Activated CD8-positive, alpha-beta T cell treated with anti-CD3 and anti-CD28 coated beads for 36 hours (primary cell): ENCODE measurements at regions not wholly inside any gene's neighbourhood (a gene's known extent, or its start where the extent isn't known, plus 50 kb on each side); places are given as distances from the start of the nearest gene placed in this dataset.

Experiments
- ATAC-seq: fragments of 200-7000 bp; cut with Tn5 transposase; one replicate; pipeline ENCODE4 v1.10.0; 2021; ENCODE audit warnings: mild to moderate bottlenecking, moderate library complexity
- CTCF ChIA-PET: fragments of 350-600 bp; sonication (Branson Sonifier 250); formaldehyde crosslinking; loops from one replicate; lab custom pipeline; 2021; ENCODE audit warnings: antibody characterized with exemption; lab: Charles Lee
- POLR2A ChIA-PET: fragments of 350-600 bp; sonication (Branson Sonifier 250); formaldehyde crosslinking; loops from one replicate; lab custom pipeline; 2021; ENCODE audit warnings: antibody characterized with exemption; lab: Charles Lee
- DNase-seq: peaks from one replicate; pipeline ENCODE4 v3.0.0-alpha.2; 2020
- H3K27ac Mint-ChIP-seq: one replicate; pipeline ENCODE4 v1.8.0; 2021; ENCODE audit warnings: mild to moderate bottlenecking, mixed read lengths
- H3K27me3 Mint-ChIP-seq: one replicate; pipeline ENCODE4 v1.8.0; 2021; ENCODE audit warnings: mixed read lengths
- H3K36me3 Mint-ChIP-seq: one replicate; pipeline ENCODE4 v1.8.0; 2021; ENCODE audit warnings: low read depth, mixed read lengths
- H3K4me1 Mint-ChIP-seq: one replicate; pipeline ENCODE4 v1.8.0; 2021; ENCODE audit warnings: low read depth, mixed read lengths
- H3K4me3 Mint-ChIP-seq: one replicate; pipeline ENCODE4 v1.8.0; 2021; ENCODE audit warnings: mild to moderate bottlenecking, moderate library complexity, mixed read lengths
- H3K9me3 Mint-ChIP-seq: one replicate; pipeline ENCODE4 v1.8.0; 2021; ENCODE audit warnings: mixed read lengths
- CTCF ChIP-seq: fragments of 200-600 bp; IDR thresholded peaks from one replicate; pipeline ENCODE4 v1.8.0; 2022; ENCODE audit warnings: antibody characterized with exemption, mild to moderate bottlenecking
- intact Hi-C: fragments of 100-400 bp; cut with micrococcal nuclease; formaldehyde crosslinking; loops from one replicate; pipeline ENCODE4 v1.10.0; 2022

- CTCF ChIA-PET, result interaction anchor here (0.7 kb wide), 1 partner anchor 1043 kb away, joined by 3 read pairs; no protein-coding TSS in a partner anchor
- TF ChIP-seq CTCF, result no peak
- DNase-seq, result no peak
- intact Hi-C loops, result no loop called here
- Mint-ChIP-seq H3K4me1 (no peaks in the 10 kb centered on the region), H3K9me3 (no peaks in the 10 kb centered on the region), H3K27ac (no peak overlapping the region), H3K4me3 (no peak overlapping the region), H3K36me3 (no peaks in the 10 kb centered on the region), H3K27me3 (peaks cover 3% of the 10 kb centered on the region)
- POLR2A ChIA-PET, result no interaction called here
- ATAC-seq, result no peak
These were observed 149.9 kb upstream of the RASGRP1 start for GRCh38 chr15:38714309-38715072.

GRCh38 chr15:38720893-38721567 is 156.4 kb upstream of the RASGRP1 start:
- H3K9me3 Mint-ChIP-seq, result no peaks in the 10 kb centered on the region
- no peak overlapping the region for H3K4me3 Mint-ChIP-seq
- H3K27me3 Mint-ChIP-seq, result no peaks in the 10 kb centered on the region
- ATAC-seq (no peak), DNase-seq (no peak)
- ChIA-PET CTCF (interaction anchor here (1.1 kb wide), 2 partner anchors 13 to 21 kb away, joined by 3 to 4 read pairs; no protein-coding TSS in a partner anchor), POLR2A (interaction anchor here (0.6 kb wide), 1 partner anchor 661 kb away, joined by 3 read pairs; no protein-coding TSS in a partner anchor)
- H3K4me1 Mint-ChIP-seq, result no peaks in the 10 kb centered on the region
- H3K27ac Mint-ChIP-seq, result no peak overlapping the region
- H3K36me3 Mint-ChIP-seq, result no peaks in the 10 kb centered on the region
- no peak for TF ChIP-seq CTCF
- intact Hi-C loops, result no loop called here

GRCh38 chr15:38721568-38721945 is 156.9 kb upstream of the RASGRP1 start:
- no peak for TF ChIP-seq CTCF
- no peak for DNase-seq
- no peaks in the 10 kb centered on the region for H3K27me3 Mint-ChIP-seq
- H3K9me3 Mint-ChIP-seq, result no peaks in the 10 kb centered on the region
- ChIA-PET CTCF (no interaction called here), POLR2A (no interaction called here)
- no peaks in the 10 kb centered on the region for H3K4me1 Mint-ChIP-seq
- intact Hi-C loops, result no loop called here
- no peak overlapping the region for H3K27ac Mint-ChIP-seq
- H3K4me3 Mint-ChIP-seq, result no peak overlapping the region
- H3K36me3 Mint-ChIP-seq, result no peaks in the 10 kb centered on the region
- no peak for ATAC-seq

GRCh38 chr15:38722236-38722635 is 157.6 kb upstream of the RASGRP1 start:
- Mint-ChIP-seq H3K27ac (no peak overlapping the region), H3K4me1 (no peaks in the 10 kb centered on the region), H3K27me3 (no peaks in the 10 kb centered on the region), H3K9me3 (no peaks in the 10 kb centered on the region), H3K36me3 (no peaks in the 10 kb centered on the region), H3K4me3 (no peak overlapping the region)
- no peak for DNase-seq
- POLR2A ChIA-PET, result no interaction called here
- CTCF ChIA-PET, result interaction anchor here (2.2 to 3.5 kb wide), 3 partner anchors 15 to 282 kb away, joined by 13 to 19 read pairs (median 15); no protein-coding TSS in a partner anchor
- TF ChIP-seq CTCF, result no peak
- no peak for ATAC-seq
- intact Hi-C loops, result no loop called here

- no peak for TF ChIP-seq CTCF
- H3K36me3 Mint-ChIP-seq, result no peaks in the 10 kb centered on the region
- CTCF ChIA-PET, result interaction anchor here (0.9 to 3.5 kb wide), 3 partner anchors 18 to 285 kb away, joined by 3 to 19 read pairs (median 15); no protein-coding TSS in a partner anchor
- no peaks in the 10 kb centered on the region for H3K9me3 Mint-ChIP-seq
- no peak overlapping the region for H3K4me3 Mint-ChIP-seq
- no peak overlapping the region for H3K27ac Mint-ChIP-seq
- POLR2A ChIA-PET, result no interaction called here
- no peak for DNase-seq
- no peaks in the 10 kb centered on the region for H3K27me3 Mint-ChIP-seq
- intact Hi-C loops, result no loop called here
- ATAC-seq, result no peak
- no peaks in the 10 kb centered on the region for H3K4me1 Mint-ChIP-seq
These were observed 160.2 kb upstream of the RASGRP1 start for GRCh38 chr15:38724827-38725226.
